Tibial artery (tissue), 4 donors: ENCODE measurements at regions not wholly inside any gene's neighbourhood (a gene's known extent, or its start where the extent isn't known, plus 50 kb on each side); places are given as distances from the start of the nearest gene placed in this dataset.

Source experiments
- DNase-seq, 2 donors: peaks; one replicate each; pipeline ENCODE4 v3.0.0-alpha.2; 2019
- H3K27ac ChIP-seq, 2 donors: fragments of 200-600 bp; sonication (generic) in 1 of 2; 1 replicate in 1 of 2; 2 replicates in 1 of 2; pipeline ENCODE4 v1.5.1; 2018 to 2019; ENCODE audit warnings: mild to moderate bottlenecking in 1 of 2
- H3K27me3 ChIP-seq, 2 donors: fragments of 200-600 bp; sonication (generic) in 1 of 2; one replicate each; pipeline versions ENCODE4 v1.5.1 to v1.6.0; 2016 to 2019
- H3K36me3 ChIP-seq, 3 donors: fragments of 200-600 bp; sonication (generic) in 2 of 3; one replicate each; pipeline ENCODE4 v1.5.1; 2016 to 2019; ENCODE audit warnings: mild to moderate bottlenecking in 2 of 3
- H3K4me1 ChIP-seq, 4 donors: fragments of 200-600 bp; sonication (generic) in 2 of 4; 1 replicate in 3 of 4; 2 replicates in 1 of 4; pipeline ENCODE4 v1.5.1; 2016 to 2019
- H3K4me3 ChIP-seq, 2 donors: fragments of 200-600 bp; sonication (generic) in 1 of 2; 1 replicate in 1 of 2; 2 replicates in 1 of 2; pipeline ENCODE4 v1.5.1; 2018 to 2019; ENCODE audit warnings: mild to moderate bottlenecking in 2 of 2
- H3K9me3 ChIP-seq, 3 donors: fragments of 200-600 bp; sonication (generic) in 1 of 3; one replicate each; pipeline ENCODE4 v1.5.1; 2016 to 2019
- CTCF ChIP-seq, 2 experiments: fragments of 200-600 bp in 1 of 2; fragments of 450-650 bp in 1 of 2; IDR thresholded peaks; one replicate each; pipeline ENCODE4 v1.5.1; 2017 to 2019; ENCODE audit warnings: antibody characterized with exemption in 2 of 2, mild to moderate bottlenecking in 1 of 2, moderate library complexity in 1 of 2
- intact Hi-C: fragments of 100-400 bp; cut with DNase I; formaldehyde crosslinking; loops from one replicate; pipeline ENCODE4 v1.15.0; 2023; ENCODE audit warnings: low total_unique reads

- no peak for TF ChIP-seq CTCF (IDR thresholded peaks at IDR 0.05)
- Histone ChIP-seq H3K27me3 (no peaks in the 10 kb centered on the region), H3K9me3 (no peaks in the 10 kb centered on the region), H3K36me3 (no peaks in the 10 kb centered on the region), H3K4me3 (no peak overlapping the region), H3K4me1 (no peaks in the 10 kb centered on the region), H3K27ac (no peak overlapping the region)
- DNase-seq, result no peak
- intact Hi-C loops, result no loop called here
Measured at GRCh38 chr9:89725271-89725670, 120.5 kb downstream of the GADD45G start.

GRCh38 chr9:89729954-89730530 is 125.2 kb downstream of the GADD45G start:
- no peak for DNase-seq
- no peak for TF ChIP-seq CTCF (IDR thresholded peaks at IDR 0.05)
- intact Hi-C loops, result loop anchor here (10.0 kb wide), 1 partner anchor 85 kb away; no protein-coding TSS in a partner anchor
- no peaks in the 10 kb centered on the region for H3K36me3 ChIP-seq
- H3K27ac ChIP-seq, result no peak overlapping the region
- H3K4me1 ChIP-seq, result peaks cover 0 to 6% (median 3%) of the 10 kb centered on the region in 4 donors
- no peak overlapping the region for H3K4me3 ChIP-seq
- no peaks in the 10 kb centered on the region for H3K27me3 ChIP-seq
- H3K9me3 ChIP-seq, result no peaks in the 10 kb centered on the region

GRCh38 chr9:89730715-89731114 is 125.9 kb downstream of the GADD45G start:
- Histone ChIP-seq H3K36me3 (no peaks in the 10 kb centered on the region), H3K27me3 (no peaks in the 10 kb centered on the region), H3K4me1 (peaks cover 0 to 7% (median 3%) of the 10 kb centered on the region in 4 donors), H3K9me3 (no peaks in the 10 kb centered on the region), H3K4me3 (no peak overlapping the region), H3K27ac (no peak overlapping the region)
- intact Hi-C loops, result loop anchor here (10.0 kb wide), 1 partner anchor 84 kb away; no protein-coding TSS in a partner anchor
- no peak for DNase-seq
- no peak for TF ChIP-seq CTCF (IDR thresholded peaks at IDR 0.05)

GRCh38 chr9:89731262-89732182 is 126.7 kb downstream of the GADD45G start:
- intact Hi-C loops, result loop anchor here (10.0 kb wide), 1 partner anchor 83 kb away; no protein-coding TSS in a partner anchor

More at GRCh38 chr9:89731262-89732182, 126.7 kb downstream of the GADD45G start:
- Histone ChIP-seq H3K9me3 (no peaks in the 10 kb centered on the region), H3K4me1 (peaks cover 0 to 7% (median 3%) of the 10 kb centered on the region in 4 donors), H3K36me3 (no peaks in the 10 kb centered on the region), H3K4me3 (no peak overlapping the region), H3K27me3 (no peaks in the 10 kb centered on the region), H3K27ac (no peak overlapping the region)
- TF ChIP-seq CTCF (IDR thresholded peaks at IDR 0.05), result no peak
- DNase-seq, result no peak
